ENCODE measurements at regions not wholly inside any gene's neighbourhood (a gene's known extent, or its start where the extent isn't known, plus 50 kb on each side); places are given as distances from the start of the nearest gene placed in this dataset.

DNA sequence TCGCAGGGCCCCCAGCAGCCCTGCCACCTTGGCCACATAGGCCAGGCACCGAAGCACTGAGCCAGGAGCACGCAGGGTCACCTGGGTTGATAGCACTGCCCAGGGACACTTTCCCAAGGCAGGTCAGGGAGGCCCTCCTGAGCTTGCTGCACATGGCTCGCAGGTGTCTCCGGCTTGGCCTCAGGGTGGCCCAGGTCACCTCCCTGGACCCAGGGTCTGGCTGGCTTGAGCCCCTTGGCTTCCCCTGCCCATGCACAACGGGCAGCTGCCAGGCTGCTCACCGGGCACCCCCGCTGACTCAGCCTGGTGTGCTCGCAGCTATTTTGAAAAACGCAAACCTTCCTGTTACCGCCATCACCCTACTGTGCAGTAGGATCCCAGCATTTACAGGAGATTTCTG is 502.3 kb downstream of the EIPR1 start:
- TF ChIP-seq, protein P1, sequence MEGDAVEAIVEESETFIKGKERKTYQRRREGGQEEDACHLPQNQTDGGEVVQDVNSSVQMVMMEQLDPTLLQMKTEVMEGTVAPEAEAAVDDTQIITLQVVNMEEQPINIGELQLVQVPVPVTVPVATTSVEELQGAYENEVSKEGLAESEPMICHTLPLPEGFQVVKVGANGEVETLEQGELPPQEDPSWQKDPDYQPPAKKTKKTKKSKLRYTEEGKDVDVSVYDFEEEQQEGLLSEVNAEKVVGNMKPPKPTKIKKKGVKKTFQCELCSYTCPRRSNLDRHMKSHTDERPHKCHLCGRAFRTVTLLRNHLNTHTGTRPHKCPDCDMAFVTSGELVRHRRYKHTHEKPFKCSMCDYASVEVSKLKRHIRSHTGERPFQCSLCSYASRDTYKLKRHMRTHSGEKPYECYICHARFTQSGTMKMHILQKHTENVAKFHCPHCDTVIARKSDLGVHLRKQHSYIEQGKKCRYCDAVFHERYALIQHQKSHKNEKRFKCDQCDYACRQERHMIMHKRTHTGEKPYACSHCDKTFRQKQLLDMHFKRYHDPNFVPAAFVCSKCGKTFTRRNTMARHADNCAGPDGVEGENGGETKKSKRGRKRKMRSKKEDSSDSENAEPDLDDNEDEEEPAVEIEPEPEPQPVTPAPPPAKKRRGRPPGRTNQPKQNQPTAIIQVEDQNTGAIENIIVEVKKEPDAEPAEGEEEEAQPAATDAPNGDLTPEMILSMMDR (IDR thresholded peaks at IDR 0.05) = no peak
- TF ChIP-seq POLR2A (IDR thresholded peaks at IDR 0.05) (no peak), EP300 (IDR thresholded peaks at IDR 0.05) (no peak), POLR2AphosphoS5 (IDR thresholded peaks at IDR 0.05) (no peak)

Data from sigmoid colon (tissue), 4 donors.